ENCODE measurements at regions not wholly inside any gene's neighbourhood (a gene's known extent, or its start where the extent isn't known, plus 50 kb on each side); places are given as distances from the start of the nearest gene placed in this dataset.
"Not testable (repeated sequence)": the region's sequence is repeated elsewhere in the genome, so short reads cannot be mapped to it uniquely, and the experiment has no call there.

GRCh38 chr18:67455890-67456501, 60.5 kb downstream of the DSEL start:
- no peak for DNase-seq

- no peak for DNase-seq
Measured at GRCh38 chr18:67453901-67454300, 62.6 kb downstream of the DSEL start.

GRCh38 chr18:67451960-67452359, 64.6 kb downstream of the DSEL start:
- no peak for DNase-seq

GRCh38 chr18:67451101-67451500, 65.4 kb downstream of the DSEL start:
- DNase-seq: peak; percentile 10

GRCh38 chr18:67433971-67434370, 82.5 kb downstream of the DSEL start:
- DNase-seq: no peak

- no peak for DNase-seq
Measured at GRCh38 chr18:67432806-67433205, 83.7 kb downstream of the DSEL start.

- DNase-seq: no peak
Measured at GRCh38 chr18:67428805-67429204, 87.7 kb downstream of the DSEL start.

GRCh38 chr18:67428158-67428557, 88.4 kb downstream of the DSEL start:
- DNase-seq: no peak

GRCh38 chr18:67426486-67426885, 90.0 kb downstream of the DSEL start:
- DNase-seq: no peak

GRCh38 chr18:67425672-67426071, 90.8 kb downstream of the DSEL start:
- DNase-seq: no peak

- no peak for DNase-seq
Measured at GRCh38 chr18:67421651-67422050, 94.9 kb downstream of the DSEL start.

GRCh38 chr18:67417864-67418523, 98.5 kb downstream of the DSEL start:
- peak; percentile 25 for DNase-seq

GRCh38 chr18:67411116-67411515, 105.4 kb downstream of the DSEL start:
- no peak for DNase-seq

GRCh38 chr18:67410075-67411070, 106.1 kb downstream of the DSEL start:
- DNase-seq: no peak

- DNase-seq: no peak
Measured at GRCh38 chr18:67408240-67408639, 108.3 kb downstream of the DSEL start.

GRCh38 chr18:67406714-67407113, 109.8 kb downstream of the DSEL start:
- no peak for DNase-seq

- no peak for DNase-seq
Measured at GRCh38 chr18:67402543-67402942, 114.0 kb downstream of the DSEL start.

GRCh38 chr18:67400502-67401117, 115.9 kb downstream of the DSEL start:
- no peak for DNase-seq

GRCh38 chr18:67386032-67386431, 130.5 kb downstream of the DSEL start:
- DNase-seq: no peak

- no peak for DNase-seq
Measured at GRCh38 chr18:67385455-67385854, 131.1 kb downstream of the DSEL start.

- not testable (repeated sequence) for DNase-seq
Measured at GRCh38 chr18:67384057-67384456, 132.5 kb downstream of the DSEL start.

- no peak for DNase-seq
Measured at GRCh38 chr18:67381608-67382150, 134.8 kb downstream of the DSEL start.

GRCh38 chr18:67380867-67381266, 135.7 kb downstream of the DSEL start:
- DNase-seq: no peak

Data from central memory CD4-positive, alpha-beta T cell (primary cell).